ENCODE measurements at regions not wholly inside any gene's neighbourhood (a gene's known extent, or its start where the extent isn't known, plus 50 kb on each side); places are given as distances from the start of the nearest gene placed in this dataset.

GRCh38 chr15:97194750-97195149 is 765.8 kb upstream of the ARRDC4 start:
- WGBS, 2 experiments (ENCODE audit: extremely low coverage in 2 of 2, insufficient read length in 1 of 2), result no CpG with 5 or more reads among the region's 1 CpG
- Histone ChIP-seq H3K9me1 (ENCODE audit: insufficient read depth, low read length) (no peaks in the 10 kb centered on the region), H2BK5ac (ENCODE audit: low read depth, low read length, poor library complexity, severe bottlenecking) (no peak overlapping the region), H3K14ac (replicated peaks; ENCODE audit: low read depth, low read length) (no peak overlapping the region), H3K27ac (ENCODE audit: insufficient read depth, low read length) (no peak overlapping the region), H2BK15ac (ENCODE audit: low read depth, low read length) (no peak overlapping the region), H3K23ac (ENCODE audit: low read depth, low read length) (no peak overlapping the region), H3K9ac (ENCODE audit: low read depth, low read length) (no peak overlapping the region), H4K20me1 (ENCODE audit: insufficient read depth, low read length) (no peaks in the 10 kb centered on the region), H2AK5ac (ENCODE audit: low read depth, low read length) (no peak overlapping the region), H2AK9ac (replicated peaks; ENCODE audit: low read depth, low read length, poor library complexity) (no peak overlapping the region), H2AFZ (replicated peaks; ENCODE audit: low read length, poor library complexity) (no peak overlapping the region), H3K56ac (ENCODE audit: extremely low read depth, insufficient read depth, low read length) (no peak overlapping the region), H3K9me3 (ENCODE audit: control insufficient read depth, insufficient read depth, low read length) (peaks cover 9% of the 10 kb centered on the region), H4K8ac (ENCODE audit: low read depth in 2 of 2, low read length in 2 of 2) (no peak overlapping the region), H3K4ac (ENCODE audit: low read depth, low read length) (no peak overlapping the region), H3K79me1 (ENCODE audit: low read depth in 1 of 2, low read length in 2 of 2) (no peaks in the 10 kb centered on the region), H3K18ac (ENCODE audit: low read depth, low read length) (no peak overlapping the region), H3K27me3 (ENCODE audit: control insufficient read depth, insufficient read depth, low read length) (no peaks in the 10 kb centered on the region), H2BK20ac (ENCODE audit: low read depth, low read length) (no peak overlapping the region), H3K4me3 (ENCODE audit: insufficient read depth, low read depth, low read length) (no peak overlapping the region), H3K4me2 (ENCODE audit: low read depth, low read length) (no peak overlapping the region), H4K91ac (ENCODE audit: insufficient read depth, low read depth, low read length) (no peak overlapping the region), H3K36me3 (ENCODE audit: control insufficient read depth, insufficient read depth, low read length) (no peaks in the 10 kb centered on the region), H3K4me1 (ENCODE audit: control insufficient read depth, insufficient read depth, low read length) (no peaks in the 10 kb centered on the region), H2BK120ac (ENCODE audit: low read depth, low read length) (no peak overlapping the region), H4K5ac (ENCODE audit: low read depth, low read length) (no peak overlapping the region)
- ATAC-seq (ENCODE audit: low read depth), result no peak
- TF ChIP-seq NFE2L2 (IDR thresholded peaks at IDR 0.05; ENCODE audit: low read depth, low read length), result no peak
- peak; percentile 90 for TF ChIP-seq MAFK (IDR thresholded peaks at IDR 0.05; ENCODE audit: low read depth, low read length)
- no peak for DNase-seq
- in situ Hi-C loops (cut with MboI; ENCODE audit: low sequenced_read_pairs) (no loop called here), dilution Hi-C loops (cut with HindIII; ENCODE audit: low sequenced_read_pairs, unreplicated experiment) (no loop called here), intact Hi-C loops (cut with micrococcal nuclease) (no loop called here)
- ChIA-PET POLR2A (ENCODE audit: unreplicated experiment) (no interaction called here), CTCF (no interaction called here)
- no TSS peak for BruUV-seq (replicated peaks)

Measured in IMR-90 (cell line).